Fibroblast of lung (primary cell): ENCODE measurements at regions not wholly inside any gene's neighbourhood (a gene's known extent, or its start where the extent isn't known, plus 50 kb on each side); places are given as distances from the start of the nearest gene placed in this dataset.

Experiments
- DNase-seq, 2 donors: peaks; one replicate each; pipeline versions ENCODE4 v3.0.0 to v3.0.0-alpha.2; 2010; ENCODE audit warnings: low read depth in 2 of 2
- H2AFZ ChIP-seq: 2 replicates; pipeline ENCODE4 v1.5.1; 2012; ENCODE audit warnings: low read length, control low read depth, inconsistent platforms
- H3K27ac ChIP-seq: 2 replicates; pipeline ENCODE4 v1.5.1; 2011; ENCODE audit warnings: low read length, control low read depth; ENCODE audit not compliant: insufficient read depth
- H3K27me3 ChIP-seq: 2 replicates; pipeline ENCODE4 v1.5.1; 2011; ENCODE audit warnings: mild to moderate bottlenecking, low read length; ENCODE audit not compliant: control insufficient read depth, insufficient read depth
- H3K36me3 ChIP-seq: 2 replicates; pipeline ENCODE4 v1.5.1; 2011; ENCODE audit warnings: low read length; ENCODE audit not compliant: control insufficient read depth, insufficient read depth
- H3K4me1 ChIP-seq: 2 replicates; pipeline ENCODE4 v1.5.1; 2011; ENCODE audit warnings: low read length; ENCODE audit not compliant: control insufficient read depth, insufficient read depth; ENCODE audit errors: extremely low read depth
- H3K4me2 ChIP-seq: 2 replicates; pipeline ENCODE4 v1.5.1; 2011; ENCODE audit warnings: low read length, control low read depth; ENCODE audit not compliant: insufficient read depth; ENCODE audit errors: extremely low read depth
- H3K4me3 ChIP-seq, 4 experiments: fragments of 200-600 bp in 1 of 4; sonication (generic) in 1 of 4; replicated peaks in 1 of 4; 2 replicates each; pipeline ENCODE4 v1.5.1; 2011 to 2016; ENCODE audit warnings: low read length in 4 of 4, low read depth in 3 of 4, mild to moderate bottlenecking in 3 of 4, control low read depth in 2 of 4, inconsistent platforms in 1 of 4, mixed read lengths in 1 of 4; ENCODE audit not compliant: insufficient read depth in 1 of 4; ENCODE audit errors: control extremely low read depth in 1 of 4
- H3K79me2 ChIP-seq: 2 replicates; pipeline ENCODE4 v1.5.1; 2012; ENCODE audit warnings: mild to moderate bottlenecking, low read length, inconsistent platforms; ENCODE audit not compliant: control insufficient read depth, insufficient read depth
- H3K9ac ChIP-seq: 2 replicates; pipeline ENCODE4 v1.5.1; 2011; ENCODE audit warnings: mild to moderate bottlenecking, low read length, control low read depth; ENCODE audit not compliant: insufficient read depth
- H3K9me3 ChIP-seq: 2 replicates; pipeline ENCODE4 v1.5.1; 2012; ENCODE audit warnings: low read depth, low read length; ENCODE audit not compliant: control insufficient read depth, insufficient read depth
- H4K20me1 ChIP-seq: 2 replicates; pipeline ENCODE4 v1.5.1; 2011; ENCODE audit warnings: low read length; ENCODE audit not compliant: control insufficient read depth, insufficient read depth; ENCODE audit errors: extremely low read depth
- CTCF ChIP-seq, 2 donors: IDR thresholded peaks in 1 of 2; conservative IDR thresholded peaks in 1 of 2; 1 replicate in 1 of 2; 2 replicates in 1 of 2; pipeline ENCODE4 v1.5.1; 2011 to 2012; ENCODE audit warnings: low read length in 2 of 2, control low read depth in 1 of 2, inconsistent platforms in 1 of 2, low read depth in 1 of 2, mild to moderate bottlenecking in 1 of 2
- EZH2 ChIP-seq: IDR thresholded peaks from 2 replicates; pipeline ENCODE4 v1.5.1; 2012; ENCODE audit warnings: low read length, control low read depth, mild to moderate bottlenecking; ENCODE audit errors: missing control alignments

- H3K36me3 ChIP-seq = no peaks in the 10 kb centered on the region
- no peak overlapping the region for H3K4me2 ChIP-seq
- no peak overlapping the region for H3K27ac ChIP-seq
- H3K27me3 ChIP-seq = no peaks in the 10 kb centered on the region
- H3K79me2 ChIP-seq = no peaks in the 10 kb centered on the region
- H3K9me3 ChIP-seq = no peaks in the 10 kb centered on the region
- H3K9ac ChIP-seq = no peak overlapping the region
- H3K4me3 ChIP-seq = no peak overlapping the region
- no peaks in the 10 kb centered on the region for H3K4me1 ChIP-seq
- H2AFZ ChIP-seq = no peak overlapping the region
- TF ChIP-seq CTCF (conservative IDR thresholded peaks at IDR 0.05 in 1 of 2, IDR thresholded peaks at IDR 0.05 in 1 of 2; ENCODE audit: low read depth in 1 of 2, low read length in 2 of 2) (no peak), EZH2 (no peak)
- DNase-seq = no peak
- no peaks in the 10 kb centered on the region for H4K20me1 ChIP-seq
Measured at GRCh38 chr1:82686774-82687173, 886.0 kb downstream of the ADGRL2 start.

- DNase-seq = peak in 1 of 2 donors; percentile 15
- Histone ChIP-seq H3K4me2 (no peak overlapping the region), H3K27me3 (no peaks in the 10 kb centered on the region), H3K36me3 (no peaks in the 10 kb centered on the region), H3K27ac (no peak overlapping the region), H3K9me3 (no peaks in the 10 kb centered on the region), H4K20me1 (no peaks in the 10 kb centered on the region), H2AFZ (no peak overlapping the region), H3K9ac (no peak overlapping the region), H3K4me3 (no peak overlapping the region), H3K79me2 (no peaks in the 10 kb centered on the region), H3K4me1 (no peaks in the 10 kb centered on the region)
- TF ChIP-seq CTCF (conservative IDR thresholded peaks at IDR 0.05 in 1 of 2, IDR thresholded peaks at IDR 0.05 in 1 of 2; ENCODE audit: low read depth in 1 of 2, low read length in 2 of 2) (no peak), EZH2 (no peak)
Measured at GRCh38 chr1:82646888-82647287, 846.2 kb downstream of the ADGRL2 start.

GRCh38 chr1:82646336-82646735 lies 845.6 kb downstream of the ADGRL2 start:
- TF ChIP-seq CTCF (conservative IDR thresholded peaks at IDR 0.05 in 1 of 2, IDR thresholded peaks at IDR 0.05 in 1 of 2; ENCODE audit: low read depth in 1 of 2, low read length in 2 of 2) (no peak), EZH2 (no peak)
- H2AFZ ChIP-seq = peak overlapping the region; percentile 70

More at GRCh38 chr1:82646336-82646735, 845.6 kb downstream of the ADGRL2 start:
- DNase-seq = no peak
- H3K9me3 ChIP-seq = no peaks in the 10 kb centered on the region
- no peaks in the 10 kb centered on the region for H3K27me3 ChIP-seq
- H3K27ac ChIP-seq = no peak overlapping the region
- H3K4me2 ChIP-seq = no peak overlapping the region
- no peak overlapping the region for H3K9ac ChIP-seq
- H3K4me1 ChIP-seq = no peaks in the 10 kb centered on the region
- H3K79me2 ChIP-seq = no peaks in the 10 kb centered on the region
- H3K36me3 ChIP-seq = no peaks in the 10 kb centered on the region
- H4K20me1 ChIP-seq = no peaks in the 10 kb centered on the region
- no peak overlapping the region for H3K4me3 ChIP-seq
